Sigmoid colon (tissue), 6 donors: ENCODE measurements at regions not wholly inside any gene's neighbourhood (a gene's known extent, or its start where the extent isn't known, plus 50 kb on each side); places are given as distances from the start of the nearest gene placed in this dataset.

Experiments used
- DNase-seq: peaks from one replicate; pipeline ENCODE4 v3.0.0-alpha.2; 2019
- H3K27ac ChIP-seq, 4 donors: fragments of 200-600 bp; sonication (generic); one replicate each; pipeline ENCODE4 v1.5.1; 2016 to 2019; ENCODE audit warnings: mild to moderate bottlenecking in 1 of 4
- H3K27me3 ChIP-seq, 3 donors: fragments of 200-600 bp; sonication (generic); one replicate each; pipeline ENCODE4 v1.5.1; 2019; ENCODE audit warnings: mild to moderate bottlenecking in 1 of 3
- H3K36me3 ChIP-seq, 4 donors: fragments of 200-600 bp; sonication (generic); one replicate each; pipeline ENCODE4 v1.5.1; 2016 to 2019
- H3K4me1 ChIP-seq, 4 donors: fragments of 200-600 bp; sonication (generic); one replicate each; pipeline ENCODE4 v1.5.1; 2017 to 2019
- H3K4me3 ChIP-seq, 4 donors: fragments of 200-600 bp; sonication (generic); one replicate each; pipeline ENCODE4 v1.5.1; 2017 to 2019; ENCODE audit warnings: mild to moderate bottlenecking in 2 of 4, moderate library complexity in 1 of 4
- H3K9me3 ChIP-seq, 4 donors: fragments of 200-600 bp in 3 of 4; sonication (generic) in 3 of 4; one replicate each; pipeline versions ENCODE4 v1.5.1 to v1.6.1; 2013 to 2019
- EP300 ChIP-seq, 4 donors: sonication (generic); formaldehyde crosslinking; IDR thresholded peaks; one replicate each; pipeline ENCODE4 v1.6.1; 2017; ENCODE audit warnings: antibody characterized with exemption in 4 of 4
- POLR2A ChIP-seq, 2 donors: fragments of 450-650 bp; IDR thresholded peaks; one replicate each; pipeline ENCODE4 v1.6.1; 2016; ENCODE audit warnings: antibody characterized with exemption in 2 of 2, mild to moderate bottlenecking in 2 of 2, moderate library complexity in 2 of 2
- POLR2AphosphoS5 ChIP-seq, 4 donors: sonication (generic); formaldehyde crosslinking; IDR thresholded peaks; one replicate each; pipeline ENCODE4 v1.6.1; 2017; ENCODE audit warnings: antibody characterized with exemption in 4 of 4
- WGBS, 2 donors: extraction: QIAGEN DNeasy Blood & Tissue Kit; methylation state at CpG; one replicate each; pipeline ENCODE4 v1.1.7; 2013; 5-methylcytosine and 5-hydroxymethylcytosine counted together
- intact Hi-C: fragments of 100-400 bp; cut with DNase I; formaldehyde crosslinking; loops from one replicate; pipeline ENCODE4 v1.15.1; 2023
- TF ChIP-seq, protein P1 (sequence below), 4 experiments: fragments of 450-650 bp in 3 of 4; fragments of 200-600 bp in 1 of 4; IDR thresholded peaks; one replicate each; pipeline ENCODE4 v1.5.1; 2016 to 2019; ENCODE audit warnings: antibody characterized with exemption in 4 of 4, mild to moderate bottlenecking in 3 of 4, moderate library complexity in 2 of 4
- donor health status: healthy with polysubstance abuse.
- donor health status: healthy.

DNA sequence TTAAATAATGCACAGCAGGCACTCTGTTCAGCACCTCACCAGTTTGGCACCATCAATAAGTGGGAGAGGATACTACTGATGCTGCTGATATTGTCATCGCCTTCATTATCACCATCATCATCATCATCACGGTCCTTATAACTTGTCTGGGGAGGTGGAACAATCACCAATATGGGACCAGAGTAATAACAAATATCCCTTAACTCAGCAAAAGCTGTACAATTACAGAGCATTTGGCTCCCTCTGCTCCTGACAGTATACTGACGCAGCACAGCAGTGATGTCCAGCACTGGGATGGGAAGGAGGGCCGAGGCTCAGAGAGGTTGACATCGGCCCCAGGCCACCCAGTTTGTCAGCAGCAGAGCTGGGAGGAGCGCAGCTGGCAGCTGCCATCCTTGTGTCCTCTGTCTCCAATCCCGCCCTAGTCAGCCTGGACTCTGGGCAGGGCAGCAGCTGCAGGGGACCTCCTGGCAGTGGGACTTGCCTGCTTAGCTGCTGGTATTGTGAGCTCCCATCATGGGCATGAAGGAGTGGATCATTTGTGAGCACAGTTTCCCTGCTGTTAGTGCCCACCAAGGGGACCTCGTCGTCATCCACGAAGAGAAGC, 90.0 kb downstream of the DHCR7 start:
- no peaks in the 10 kb centered on the region for H3K36me3 ChIP-seq
- DNase-seq, result no peak

DNA sequence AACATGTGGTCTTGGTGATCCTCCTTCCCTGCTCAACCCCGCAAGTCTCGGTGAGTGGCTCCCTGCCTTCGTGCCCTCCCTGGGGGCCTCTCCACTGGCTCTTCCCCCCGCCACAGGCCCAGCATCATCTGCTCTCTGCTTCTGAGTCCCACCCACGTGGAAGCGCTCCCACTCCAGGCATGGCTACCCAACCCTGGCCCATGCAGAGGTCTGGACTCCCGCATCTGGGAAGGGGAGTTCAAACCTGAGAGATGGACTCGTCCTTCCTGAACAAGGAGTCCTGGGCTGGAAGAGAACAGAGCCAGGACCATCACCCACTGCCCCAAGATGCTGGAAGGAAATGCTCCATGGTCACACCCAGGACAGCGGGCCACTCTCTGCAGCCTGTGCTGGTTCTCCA, 90.8 kb downstream of the DHCR7 start:
- WGBS, 2 donors, result 83 to 87% methylated on average over 9 of the region's 9 CpGs
- H3K27me3 ChIP-seq, result no peaks in the 10 kb centered on the region
- intact Hi-C loops, result no loop called here
- H3K36me3 ChIP-seq, result no peaks in the 10 kb centered on the region
- TF ChIP-seq POLR2A (IDR thresholded peaks at IDR 0.05) (no peak), EP300 (IDR thresholded peaks at IDR 0.05) (no peak), POLR2AphosphoS5 (IDR thresholded peaks at IDR 0.05) (no peak)
- TF ChIP-seq, protein P1, sequence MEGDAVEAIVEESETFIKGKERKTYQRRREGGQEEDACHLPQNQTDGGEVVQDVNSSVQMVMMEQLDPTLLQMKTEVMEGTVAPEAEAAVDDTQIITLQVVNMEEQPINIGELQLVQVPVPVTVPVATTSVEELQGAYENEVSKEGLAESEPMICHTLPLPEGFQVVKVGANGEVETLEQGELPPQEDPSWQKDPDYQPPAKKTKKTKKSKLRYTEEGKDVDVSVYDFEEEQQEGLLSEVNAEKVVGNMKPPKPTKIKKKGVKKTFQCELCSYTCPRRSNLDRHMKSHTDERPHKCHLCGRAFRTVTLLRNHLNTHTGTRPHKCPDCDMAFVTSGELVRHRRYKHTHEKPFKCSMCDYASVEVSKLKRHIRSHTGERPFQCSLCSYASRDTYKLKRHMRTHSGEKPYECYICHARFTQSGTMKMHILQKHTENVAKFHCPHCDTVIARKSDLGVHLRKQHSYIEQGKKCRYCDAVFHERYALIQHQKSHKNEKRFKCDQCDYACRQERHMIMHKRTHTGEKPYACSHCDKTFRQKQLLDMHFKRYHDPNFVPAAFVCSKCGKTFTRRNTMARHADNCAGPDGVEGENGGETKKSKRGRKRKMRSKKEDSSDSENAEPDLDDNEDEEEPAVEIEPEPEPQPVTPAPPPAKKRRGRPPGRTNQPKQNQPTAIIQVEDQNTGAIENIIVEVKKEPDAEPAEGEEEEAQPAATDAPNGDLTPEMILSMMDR (IDR thresholded peaks at IDR 0.05), result no peak
- H3K4me1 ChIP-seq, result no peaks in the 10 kb centered on the region
- H3K9me3 ChIP-seq, result no peaks in the 10 kb centered on the region
- no peak overlapping the region for H3K27ac ChIP-seq
- DNase-seq, result no peak
- no peak overlapping the region for H3K4me3 ChIP-seq

More for the DNA sequence above, 90.0 kb downstream of the DHCR7 start:
- Histone ChIP-seq H3K27ac (no peak overlapping the region), H3K4me1 (no peaks in the 10 kb centered on the region), H3K9me3 (no peaks in the 10 kb centered on the region), H3K4me3 (no peak overlapping the region), H3K27me3 (no peaks in the 10 kb centered on the region)
- 81 to 85% methylated on average over 10 of the region's 10 CpGs for WGBS, 2 donors
- TF ChIP-seq POLR2A (IDR thresholded peaks at IDR 0.05) (no peak), POLR2AphosphoS5 (IDR thresholded peaks at IDR 0.05) (no peak), EP300 (IDR thresholded peaks at IDR 0.05) (no peak)
- TF ChIP-seq, protein P1 (IDR thresholded peaks at IDR 0.05), result no peak
- intact Hi-C loops, result no loop called here

DNA sequence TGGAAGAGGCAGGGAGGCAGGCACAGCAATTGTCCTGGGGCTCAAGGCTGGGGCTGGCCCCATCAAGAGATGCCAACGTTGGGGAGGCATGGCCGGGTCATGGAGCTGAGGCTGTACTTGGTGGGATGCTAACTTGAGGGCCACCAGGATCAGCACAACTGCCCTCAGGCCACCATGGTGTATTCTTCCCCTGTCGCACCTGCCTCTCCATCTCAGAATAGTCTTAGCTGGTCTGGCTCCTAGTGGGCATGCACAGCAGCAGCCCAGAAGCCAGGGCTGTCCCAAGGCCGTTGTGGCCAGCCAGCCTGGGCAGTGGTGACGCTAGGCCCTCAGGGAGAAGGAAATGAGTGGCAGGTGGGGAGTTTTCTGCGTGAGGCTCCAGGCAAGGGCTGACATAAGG, 91.3 kb downstream of the DHCR7 start:
- no peak for DNase-seq
- intact Hi-C loops, result no loop called here
- Histone ChIP-seq H3K27me3 (no peaks in the 10 kb centered on the region), H3K9me3 (no peaks in the 10 kb centered on the region), H3K4me1 (no peaks in the 10 kb centered on the region), H3K27ac (no peak overlapping the region), H3K4me3 (no peak overlapping the region), H3K36me3 (no peaks in the 10 kb centered on the region)
- TF ChIP-seq EP300 (IDR thresholded peaks at IDR 0.05) (no peak), POLR2AphosphoS5 (IDR thresholded peaks at IDR 0.05) (no peak), POLR2A (IDR thresholded peaks at IDR 0.05) (no peak)
- TF ChIP-seq, protein P1 (IDR thresholded peaks at IDR 0.05), result no peak
- WGBS, 2 donors, result 76 to 81% methylated on average over 6 of the region's 6 CpGs

DNA sequence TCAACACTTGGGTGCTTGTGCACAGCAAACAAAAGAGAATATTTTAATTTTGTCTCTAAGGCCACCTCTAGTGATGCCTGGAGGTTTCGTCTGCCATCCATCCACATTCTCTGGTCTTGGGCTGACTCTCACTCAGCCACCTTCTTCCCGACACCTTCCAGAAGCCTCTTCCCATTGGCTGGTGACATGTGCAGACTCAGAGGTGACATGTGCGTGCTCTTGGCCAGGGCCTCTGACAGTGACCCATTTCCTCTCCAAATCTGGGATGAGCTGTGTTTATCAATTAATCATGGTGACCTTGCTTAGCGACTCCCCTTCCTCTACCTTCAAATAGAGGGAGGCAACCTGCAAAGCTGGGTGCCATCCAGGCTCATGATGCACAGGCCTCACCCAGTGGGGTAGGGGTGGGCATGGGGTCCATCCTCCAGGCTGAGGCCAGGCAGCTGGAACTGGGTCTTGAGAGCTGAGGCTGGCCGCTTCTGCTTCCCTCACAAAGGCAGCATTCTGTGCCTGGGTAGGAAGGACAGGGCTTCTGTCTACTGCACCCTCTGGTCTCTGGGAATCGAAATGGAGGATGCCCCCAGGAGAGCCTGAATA, 91.8 kb downstream of the DHCR7 start:
- Histone ChIP-seq H3K4me3 (no peak overlapping the region), H3K4me1 (no peaks in the 10 kb centered on the region), H3K9me3 (no peaks in the 10 kb centered on the region), H3K36me3 (no peaks in the 10 kb centered on the region), H3K27me3 (no peaks in the 10 kb centered on the region), H3K27ac (no peak overlapping the region)
- no peak for DNase-seq
- intact Hi-C loops, result no loop called here
- TF ChIP-seq, protein P1 (IDR thresholded peaks at IDR 0.05), result no peak
- TF ChIP-seq POLR2AphosphoS5 (IDR thresholded peaks at IDR 0.05) (no peak), POLR2A (IDR thresholded peaks at IDR 0.05) (no peak), EP300 (IDR thresholded peaks at IDR 0.05) (no peak)
- WGBS, 2 donors, result 90 to 92% methylated on average over 6 of the region's 6 CpGs

DNA sequence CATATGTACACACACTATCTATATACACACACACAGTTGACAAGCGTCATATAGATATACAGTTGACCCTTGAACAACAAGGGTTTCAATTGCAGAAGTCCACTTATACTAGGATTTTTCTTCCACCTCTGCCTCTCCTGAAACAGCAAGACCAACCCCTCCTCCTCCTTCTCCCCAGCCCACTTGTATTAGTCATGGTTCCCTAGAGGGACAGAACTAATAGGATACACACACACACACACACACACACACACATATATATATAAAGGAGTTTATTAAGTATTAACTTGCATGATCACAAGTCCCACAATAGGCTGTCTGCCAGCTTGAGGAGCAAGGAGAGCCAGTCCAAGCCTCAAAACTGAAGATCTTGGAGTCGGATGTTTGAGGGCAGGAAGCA, 92.9 kb downstream of the DHCR7 start:
- Histone ChIP-seq H3K9me3 (no peaks in the 10 kb centered on the region), H3K4me1 (no peaks in the 10 kb centered on the region), H3K27me3 (no peaks in the 10 kb centered on the region), H3K4me3 (no peak overlapping the region), H3K27ac (no peak overlapping the region), H3K36me3 (no peaks in the 10 kb centered on the region)
- TF ChIP-seq, protein P1 (IDR thresholded peaks at IDR 0.05), result no peak
- TF ChIP-seq POLR2AphosphoS5 (IDR thresholded peaks at IDR 0.05) (no peak), EP300 (IDR thresholded peaks at IDR 0.05) (no peak), POLR2A (IDR thresholded peaks at IDR 0.05) (no peak)
- intact Hi-C loops, result no loop called here
- WGBS, 2 donors, result 89% methylated on average over 2 of the region's 2 CpGs
- DNase-seq, result no peak
